ENCODE measurements at regions not wholly inside any gene's neighbourhood (a gene's known extent, or its start where the extent isn't known, plus 50 kb on each side); places are given as distances from the start of the nearest gene placed in this dataset.

- TF ChIP-seq CTCF (conservative IDR thresholded peaks at IDR 0.05 in 1 of 2, IDR thresholded peaks at IDR 0.05 in 1 of 2; ENCODE audit: low read depth in 1 of 2, low read length in 2 of 2) (no peak), EZH2 (IDR thresholded peaks at IDR 0.05; ENCODE audit: low read length, missing control alignments) (no peak)
Observed at GRCh38 chr16:9541723-9542122, 450.3 kb downstream of the HAPSTR1 start.

All from fibroblast of lung (primary cell).